ENCODE measurements at regions not wholly inside any gene's neighbourhood (a gene's known extent, or its start where the extent isn't known, plus 50 kb on each side); places are given as distances from the start of the nearest gene placed in this dataset.
"Not testable (repeated sequence)": the region's sequence is repeated elsewhere in the genome, so short reads cannot be mapped to it uniquely, and the experiment has no call there.

DNA sequence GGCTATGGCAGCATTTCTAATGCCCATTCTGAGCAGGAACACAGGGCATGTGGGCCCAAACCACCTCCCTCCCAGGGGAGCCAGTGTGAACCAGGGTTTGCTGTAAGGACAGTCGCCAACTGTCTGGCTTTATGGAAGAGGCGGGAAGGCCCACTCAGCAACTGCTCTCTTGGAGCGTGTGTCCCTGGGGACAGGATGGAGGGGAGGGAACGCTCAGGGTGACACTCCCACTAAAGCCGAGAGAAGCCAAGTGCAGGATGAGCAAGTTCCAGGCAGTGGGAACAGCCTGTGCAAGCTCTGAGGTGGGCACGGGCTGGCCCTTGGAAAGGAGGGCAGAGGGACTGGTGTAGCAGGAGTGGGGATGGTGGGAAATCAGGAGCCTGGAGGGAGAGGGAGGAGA, 233.0 kb upstream of the FRG2C start:
- intact Hi-C loops (cut with micrococcal nuclease), result loop anchor here (10.0 kb wide), 1 partner anchor 214 kb away; no protein-coding TSS in a partner anchor
- peaks cover 19% of the 10 kb centered on the region for H3K36me3 Mint-ChIP-seq
- POLR2A ChIA-PET, H3K9me3 Mint-ChIP-seq, H3K4me3 Mint-ChIP-seq, H3K27ac Mint-ChIP-seq, H3K27me3 Mint-ChIP-seq, DNase-seq: not testable (repeated sequence)
- CTCF ChIA-PET, result interaction anchor here (0.5 kb wide), 1 partner anchor 242 kb away, joined by 3 read pairs; no protein-coding TSS in a partner anchor
- peaks cover 23% of the 10 kb centered on the region for H3K4me1 Mint-ChIP-seq (ENCODE audit: low read depth)

DNA sequence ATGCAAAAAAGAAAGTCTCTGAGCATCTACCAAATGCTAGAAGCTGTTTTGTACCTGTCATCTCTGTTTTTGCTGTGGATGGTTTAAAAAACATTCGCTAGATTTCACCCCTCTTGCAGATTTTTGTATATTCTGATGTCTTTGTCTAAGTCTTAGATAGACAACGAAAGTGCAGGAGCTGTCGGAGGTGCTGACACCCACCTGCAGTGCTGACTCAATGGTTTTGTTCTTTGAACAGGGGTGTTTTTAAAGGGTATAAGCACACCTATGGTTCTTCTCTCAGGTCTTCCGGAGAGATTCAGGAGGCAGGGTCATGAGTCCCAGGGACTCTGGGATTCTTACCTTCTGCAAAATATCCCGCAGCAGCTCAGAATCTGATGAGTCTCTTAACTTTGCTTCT, 231.7 kb upstream of the FRG2C start:
- H3K27ac Mint-ChIP-seq, H3K9me3 Mint-ChIP-seq, H3K4me3 Mint-ChIP-seq, DNase-seq, H3K27me3 Mint-ChIP-seq, POLR2A ChIA-PET, CTCF ChIA-PET: not testable (repeated sequence)
- H3K4me1 Mint-ChIP-seq (ENCODE audit: low read depth), result peaks cover 25% of the 10 kb centered on the region
- intact Hi-C loops (cut with micrococcal nuclease), result loop anchor here (10.0 kb wide), 1 partner anchor 212 kb away; no protein-coding TSS in a partner anchor
- peaks cover 19% of the 10 kb centered on the region for H3K36me3 Mint-ChIP-seq

DNA sequence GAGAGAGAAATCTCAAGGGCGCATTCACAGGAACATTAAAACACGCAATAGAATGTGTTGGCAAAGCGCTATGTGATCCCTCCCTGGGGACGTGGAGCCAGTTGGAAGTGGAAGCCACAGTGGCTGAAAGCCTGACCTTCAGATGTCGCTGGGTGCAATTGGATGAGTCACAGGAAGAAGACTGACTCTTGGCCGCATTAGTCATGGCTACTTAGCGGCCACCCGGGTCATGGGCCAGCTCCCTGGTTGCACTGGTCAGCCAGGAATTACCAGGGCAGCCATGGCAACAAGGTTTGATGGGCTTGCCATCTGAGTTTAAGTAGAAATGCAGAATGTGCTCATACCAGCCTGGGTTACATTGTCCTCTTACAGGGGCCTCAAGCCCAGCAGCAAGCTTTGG, 231.2 kb upstream of the FRG2C start:
- Mint-ChIP-seq H3K36me3 (peaks cover 19% of the 10 kb centered on the region), H3K4me1 (ENCODE audit: low read depth) (peaks cover 25% of the 10 kb centered on the region)
- POLR2A ChIA-PET, H3K9me3 Mint-ChIP-seq, H3K27ac Mint-ChIP-seq, CTCF ChIA-PET, H3K27me3 Mint-ChIP-seq, DNase-seq, H3K4me3 Mint-ChIP-seq: not testable (repeated sequence)
- intact Hi-C loops (cut with micrococcal nuclease), result loop anchor here (10.0 kb wide), 1 partner anchor 212 kb away; no protein-coding TSS in a partner anchor

DNA sequence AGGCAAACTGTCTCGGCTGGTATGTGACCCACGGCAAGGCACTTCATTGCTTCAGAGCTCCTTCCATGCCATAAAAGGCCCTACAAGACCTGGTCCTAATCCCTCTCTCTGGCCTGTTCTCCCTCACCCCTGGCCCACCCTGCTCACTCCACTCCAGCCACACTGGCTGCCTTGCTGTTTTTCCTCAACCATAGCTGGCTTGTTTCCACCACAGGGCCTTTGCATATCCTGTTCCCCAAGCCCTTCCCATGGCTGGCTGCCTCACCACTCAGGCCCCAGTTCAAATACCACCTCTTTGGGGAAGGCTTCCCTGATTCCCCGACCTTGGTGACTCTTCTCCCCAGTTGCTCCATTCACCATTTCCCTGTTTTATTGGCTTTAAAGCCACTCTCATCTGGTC, 230.8 kb upstream of the FRG2C start:
- H3K9me3 Mint-ChIP-seq, H3K4me3 Mint-ChIP-seq, POLR2A ChIA-PET, H3K27ac Mint-ChIP-seq, DNase-seq, CTCF ChIA-PET, H3K27me3 Mint-ChIP-seq: not testable (repeated sequence)
- intact Hi-C loops (cut with micrococcal nuclease), result loop anchor here (10.0 kb wide), 1 partner anchor 212 kb away; no protein-coding TSS in a partner anchor
- Mint-ChIP-seq H3K4me1 (ENCODE audit: low read depth) (peaks cover 25% of the 10 kb centered on the region), H3K36me3 (peaks cover 19% of the 10 kb centered on the region)

DNA sequence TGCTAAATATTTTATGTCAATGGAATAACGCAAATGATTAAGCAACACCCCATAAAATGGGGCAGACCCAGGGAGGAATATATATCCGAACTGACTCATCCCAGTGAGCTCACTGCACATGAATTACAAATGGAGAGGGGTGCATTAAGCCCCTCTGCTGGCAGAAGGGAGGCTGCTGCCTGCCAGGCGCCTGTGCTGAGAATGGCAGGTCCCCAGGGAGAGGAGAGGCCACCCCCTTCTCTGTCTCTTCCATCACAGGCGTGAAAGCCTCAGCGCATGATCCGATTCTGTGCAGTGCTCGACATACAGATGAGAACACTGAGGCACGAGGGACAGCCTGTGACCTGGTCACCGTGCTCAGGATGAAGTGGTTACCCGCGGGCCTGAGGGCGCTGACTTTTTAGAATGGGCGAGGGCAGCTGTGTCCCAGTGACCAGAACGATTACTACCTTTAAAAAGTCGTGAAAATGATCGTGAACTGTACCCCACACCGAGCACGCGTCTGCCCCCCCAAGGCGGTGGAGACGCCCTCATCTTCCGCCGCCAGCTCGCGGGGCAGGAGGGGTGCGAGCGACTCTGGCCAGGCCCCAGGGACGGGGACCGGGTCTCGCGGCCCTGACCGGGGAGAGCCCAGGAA, 229.7 kb upstream of the FRG2C start:
- intact Hi-C loops (cut with micrococcal nuclease), result loop anchor here (10.0 kb wide), 1 partner anchor 210 kb away; no protein-coding TSS in a partner anchor
- H3K9me3 Mint-ChIP-seq, H3K27me3 Mint-ChIP-seq, POLR2A ChIA-PET: not testable (repeated sequence)
- H3K4me3 Mint-ChIP-seq, result peak overlapping the region; percentile 93
- peaks cover 14% of the 10 kb centered on the region for H3K36me3 Mint-ChIP-seq
- CTCF ChIA-PET, result interaction anchor here (0.6 kb wide), 1 partner anchor 32 kb away, joined by 3 read pairs; no protein-coding TSS in a partner anchor
- H3K27ac Mint-ChIP-seq, result peak overlapping the region; percentile 75
- DNase-seq, result peak; percentile 35
- H3K4me1 Mint-ChIP-seq (ENCODE audit: low read depth), result peaks cover 19% of the 10 kb centered on the region

DNA sequence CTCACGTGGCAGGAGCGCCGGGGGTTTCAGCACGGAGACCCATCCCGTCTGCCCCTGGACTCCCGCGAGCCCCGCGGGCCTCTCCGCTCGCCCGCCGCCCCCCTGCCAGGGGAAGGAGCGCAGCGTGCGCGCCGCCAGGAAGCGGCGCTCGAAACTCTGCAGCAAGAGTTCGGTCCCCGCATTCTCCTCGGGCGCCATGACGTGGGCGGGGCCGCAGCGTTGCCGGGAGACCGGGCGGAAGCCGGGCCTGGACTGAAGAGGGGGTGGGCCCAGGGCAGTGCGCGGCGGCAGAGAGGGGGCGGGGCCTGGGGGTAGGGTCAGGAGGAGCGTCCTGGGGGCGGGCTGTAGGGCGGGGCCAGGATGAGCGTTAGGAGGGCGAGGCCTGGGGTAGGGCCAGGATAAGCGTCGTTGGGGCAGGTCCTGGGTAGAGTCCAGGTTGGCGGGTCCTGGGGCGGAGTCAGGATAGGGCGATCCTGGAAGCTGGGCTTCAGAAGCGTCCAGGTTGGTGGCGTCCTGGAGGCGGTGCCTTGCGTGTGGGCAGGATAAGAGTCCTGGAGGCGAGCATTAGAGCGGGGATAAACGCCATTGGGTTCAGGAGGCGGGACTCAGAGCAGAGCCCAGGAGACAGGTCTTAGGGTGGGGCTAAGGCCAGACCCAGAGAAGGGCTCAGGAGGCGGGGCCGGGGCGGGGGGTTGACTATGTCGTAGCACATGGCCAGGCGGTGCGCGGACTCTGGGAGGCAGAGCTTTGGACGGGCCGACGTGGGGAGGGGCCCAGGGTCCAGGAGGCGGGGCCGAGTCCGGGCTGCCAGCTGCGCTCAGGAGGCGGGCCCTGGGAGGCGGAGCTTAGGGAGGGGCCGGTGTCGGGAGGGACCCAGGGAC, 229.0 kb upstream of the FRG2C start:
- Mint-ChIP-seq H3K36me3 (peaks cover 14% of the 10 kb centered on the region), H3K4me1 (ENCODE audit: low read depth) (peaks cover 17% of the 10 kb centered on the region), H3K4me3 (peak overlapping the region; percentile 93), H3K27ac (peak overlapping the region; percentile 97)
- POLR2A ChIA-PET, H3K27me3 Mint-ChIP-seq, H3K9me3 Mint-ChIP-seq: not testable (repeated sequence)
- intact Hi-C loops (cut with micrococcal nuclease), result loop anchor here (10.0 kb wide), 1 partner anchor 210 kb away; no protein-coding TSS in a partner anchor
- CTCF ChIA-PET, result interaction anchor here (0.9 kb wide), 1 partner anchor 243 kb away, joined by 3 read pairs; no protein-coding TSS in a partner anchor
- peak; percentile 99 for DNase-seq

DNA sequence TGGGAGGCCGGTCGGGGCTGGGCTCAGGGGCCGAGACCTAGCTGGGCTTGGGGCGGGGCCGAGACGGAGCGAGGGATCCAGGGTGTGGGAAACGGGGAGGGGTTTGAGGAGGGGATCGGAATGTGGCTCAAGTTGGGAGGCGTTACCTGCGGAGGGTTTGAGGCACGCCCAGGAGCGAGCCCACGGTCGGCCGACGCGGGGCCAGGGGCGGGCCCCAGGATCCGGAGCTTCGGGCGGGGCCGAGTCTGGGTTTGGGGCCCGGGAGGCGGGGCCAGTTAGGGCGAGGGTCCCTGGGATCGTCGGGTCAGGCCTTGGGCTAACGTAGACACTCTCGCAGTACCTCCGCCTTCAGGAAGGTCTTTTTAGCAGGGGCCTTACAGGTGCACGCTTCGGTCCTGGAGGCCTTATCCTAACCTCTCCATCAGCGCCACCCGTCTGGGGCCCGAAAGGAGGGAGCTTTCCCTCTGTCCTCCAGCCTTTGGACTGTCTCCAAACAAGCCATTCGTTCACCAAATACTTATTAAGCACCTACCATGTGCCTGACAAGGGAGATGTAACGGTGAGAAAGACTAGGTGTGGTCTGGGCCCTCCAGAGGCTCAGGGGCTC, 228.2 kb upstream of the FRG2C start:
- DNase-seq, H3K27me3 Mint-ChIP-seq, H3K9me3 Mint-ChIP-seq, POLR2A ChIA-PET: not testable (repeated sequence)
- peaks cover 11% of the 10 kb centered on the region for H3K36me3 Mint-ChIP-seq
- peak overlapping the region; percentile 93 for H3K4me3 Mint-ChIP-seq
- peaks cover 17% of the 10 kb centered on the region for H3K4me1 Mint-ChIP-seq (ENCODE audit: low read depth)
- H3K27ac Mint-ChIP-seq, result peak overlapping the region; percentile 97
- intact Hi-C loops (cut with micrococcal nuclease), result loop anchor here (10.0 kb wide), 1 partner anchor 209 kb away; no protein-coding TSS in a partner anchor
- CTCF ChIA-PET, result interaction anchor here (0.9 kb wide), 1 partner anchor 244 kb away, joined by 3 read pairs; no protein-coding TSS in a partner anchor

DNA sequence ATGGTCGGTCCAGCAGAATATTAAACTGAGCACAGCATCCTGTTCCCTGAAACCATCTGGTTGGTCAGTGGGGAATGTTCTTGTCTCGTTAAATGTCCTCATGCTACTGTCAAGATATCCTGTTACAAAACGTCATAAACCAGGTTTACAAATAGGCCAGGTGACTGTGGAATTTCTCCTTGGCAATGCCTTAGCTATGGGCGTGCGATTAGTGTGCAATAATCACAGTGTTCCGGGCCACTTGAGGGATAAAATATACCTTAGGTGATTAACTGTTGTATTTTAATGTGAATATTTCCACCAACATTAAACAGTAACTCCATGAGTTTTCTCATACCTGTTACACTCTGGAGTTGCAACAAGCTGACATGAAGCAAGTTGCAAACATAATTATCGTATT, 223.1 kb upstream of the FRG2C start:
- H3K9me3 Mint-ChIP-seq; CTCF ChIA-PET; H3K27me3 Mint-ChIP-seq; H3K4me3 Mint-ChIP-seq; H3K36me3 Mint-ChIP-seq; POLR2A ChIA-PET; intact Hi-C loops (cut with micrococcal nuclease); DNase-seq; H3K4me1 Mint-ChIP-seq (ENCODE audit: low read depth); H3K27ac Mint-ChIP-seq: not testable (repeated sequence)

DNA sequence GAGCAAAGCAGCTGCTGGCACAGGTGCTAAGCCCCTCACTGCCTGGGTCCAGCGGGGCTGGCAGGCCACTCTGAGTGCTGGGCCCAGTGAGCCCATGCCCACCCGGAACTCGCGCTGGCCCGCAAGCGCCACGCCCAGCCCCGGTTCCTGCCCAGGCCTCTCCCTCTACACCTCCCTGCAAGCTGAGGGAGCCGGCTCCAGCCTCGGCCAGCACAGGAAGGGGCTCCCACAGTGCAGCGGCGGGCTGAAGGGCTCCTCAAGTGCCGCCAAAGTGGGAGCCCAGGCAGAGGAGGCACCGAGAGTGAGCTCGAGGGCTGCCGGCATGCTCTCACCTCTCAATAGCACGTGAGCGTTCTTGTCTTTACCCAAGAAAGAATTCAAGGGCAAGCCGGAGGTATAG, 219.5 kb upstream of the FRG2C start:
- H3K4me3 Mint-ChIP-seq; H3K4me1 Mint-ChIP-seq (ENCODE audit: low read depth); intact Hi-C loops (cut with micrococcal nuclease); DNase-seq; H3K27ac Mint-ChIP-seq; CTCF ChIA-PET; H3K36me3 Mint-ChIP-seq; H3K9me3 Mint-ChIP-seq; H3K27me3 Mint-ChIP-seq; POLR2A ChIA-PET: not testable (repeated sequence)

DNA sequence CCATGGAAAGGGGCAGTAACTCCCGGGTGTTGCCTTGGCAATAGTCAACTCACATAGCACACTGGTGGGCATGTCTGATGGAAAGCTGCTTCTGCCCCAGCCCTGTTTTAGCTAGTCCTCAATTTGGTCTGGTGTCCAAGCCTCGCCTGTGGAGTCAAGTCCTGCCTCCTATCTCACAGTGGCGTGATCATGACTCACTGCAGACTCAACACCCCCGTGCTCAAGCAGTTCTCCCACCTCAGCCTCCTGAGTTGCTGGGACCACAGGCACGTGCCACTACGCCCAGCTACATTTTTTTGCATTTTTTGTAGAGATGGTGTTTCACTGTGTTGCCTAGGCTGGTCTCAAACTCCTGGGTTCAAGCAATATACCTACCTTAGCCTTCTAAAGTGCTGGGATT, 218.9 kb upstream of the FRG2C start:
- H3K27ac Mint-ChIP-seq; DNase-seq; CTCF ChIA-PET; H3K9me3 Mint-ChIP-seq; H3K4me3 Mint-ChIP-seq; H3K27me3 Mint-ChIP-seq; POLR2A ChIA-PET; H3K4me1 Mint-ChIP-seq (ENCODE audit: low read depth); intact Hi-C loops (cut with micrococcal nuclease); H3K36me3 Mint-ChIP-seq: not testable (repeated sequence)

DNA sequence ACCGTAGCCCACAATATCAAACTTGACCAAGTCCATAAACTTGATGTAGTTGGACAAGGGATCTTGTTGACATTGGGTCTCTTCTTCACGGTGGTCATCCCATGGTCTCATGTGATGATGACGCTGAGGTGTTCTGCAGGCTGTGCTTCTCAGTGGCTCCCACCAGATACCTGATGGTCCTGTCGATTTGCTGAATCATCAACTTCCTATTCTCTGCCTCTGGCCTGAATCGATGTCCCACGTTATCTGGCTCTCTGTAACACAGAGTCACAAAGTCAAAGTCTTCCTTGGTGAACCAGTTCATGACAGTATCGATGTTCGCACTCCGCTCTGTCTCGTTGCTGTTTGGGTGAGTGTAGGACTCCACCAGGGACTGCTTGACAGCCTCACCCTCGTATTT, 217.2 kb upstream of the FRG2C start:
- H3K4me3 Mint-ChIP-seq; DNase-seq; POLR2A ChIA-PET; H3K36me3 Mint-ChIP-seq; H3K9me3 Mint-ChIP-seq; intact Hi-C loops (cut with micrococcal nuclease); H3K27ac Mint-ChIP-seq; CTCF ChIA-PET; H3K4me1 Mint-ChIP-seq (ENCODE audit: low read depth); H3K27me3 Mint-ChIP-seq: not testable (repeated sequence)

DNA sequence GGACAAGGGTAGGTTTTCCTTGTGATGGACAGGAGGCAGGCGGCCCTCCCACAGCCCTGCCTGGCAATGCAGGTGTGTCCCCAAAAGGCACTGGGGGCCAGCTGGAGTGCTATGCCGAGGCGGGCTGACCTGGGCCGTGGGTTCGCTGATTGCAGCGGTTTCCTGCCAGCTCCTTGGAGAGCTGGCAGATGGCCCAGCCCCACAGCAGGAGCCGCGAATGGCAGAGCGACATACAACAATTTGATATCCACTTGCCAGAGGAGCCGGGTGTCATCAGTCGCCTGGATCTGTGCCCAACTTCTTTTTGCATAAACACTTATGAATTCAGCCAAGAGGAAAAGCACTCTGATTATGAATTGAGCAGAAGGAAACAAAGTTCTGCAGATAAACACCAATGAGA, 210.8 kb upstream of the FRG2C start:
- POLR2A ChIA-PET, H3K27ac Mint-ChIP-seq, H3K27me3 Mint-ChIP-seq: not testable (repeated sequence)

More for the DNA sequence above, 210.8 kb upstream of the FRG2C start:
- H3K9me3 Mint-ChIP-seq; H3K36me3 Mint-ChIP-seq; DNase-seq; intact Hi-C loops (cut with micrococcal nuclease); H3K4me1 Mint-ChIP-seq (ENCODE audit: low read depth); CTCF ChIA-PET; H3K4me3 Mint-ChIP-seq: not testable (repeated sequence)

Data from activated CD4-positive, alpha-beta memory T cell treated with anti-CD3 and anti-CD28 coated beads for 36 hours (primary cell).